ENCODE measurements at regions not wholly inside any gene's neighbourhood (a gene's known extent, or its start where the extent isn't known, plus 50 kb on each side); places are given as distances from the start of the nearest gene placed in this dataset.

GRCh38 chrX:23598575-23598974 lies 68.7 kb upstream of the PRDX4 start:
- TF ChIP-seq POLR2A (IDR thresholded peaks at IDR 0.05; ENCODE audit: low read depth, low read length) (no peak), CTCF (IDR thresholded peaks at IDR 0.05; ENCODE audit: extremely low read depth in 1 of 2, insufficient read depth in 1 of 2, low read depth in 1 of 2, low read length in 2 of 2) (no peak)

Measured in endothelial cell of umbilical vein (primary cell).